PFSK-1 (cell line): ENCODE measurements at regions not wholly inside any gene's neighbourhood (a gene's known extent, or its start where the extent isn't known, plus 50 kb on each side); places are given as distances from the start of the nearest gene placed in this dataset.

ENCODE experiments used
- POLR2AphosphoS5 ChIP-seq: IDR thresholded peaks from 2 replicates; pipeline ENCODE4 v1.6.1; 2012; ENCODE audit warnings: low read depth, mild to moderate bottlenecking, control low read depth, low read length, moderate library complexity
- REST ChIP-seq, 2 experiments: IDR thresholded peaks; 2 replicates each; pipeline versions ENCODE4 v1.6.1 to v1.8.0; 2011 to 2012; ENCODE audit warnings: low read depth in 2 of 2, low read length in 2 of 2, control low read depth in 1 of 2, inconsistent platforms in 1 of 2, mild to moderate bottlenecking in 1 of 2, moderate library complexity in 1 of 2; ENCODE audit not compliant: insufficient read depth in 1 of 2
- SIN3A ChIP-seq: IDR thresholded peaks from 2 replicates; pipeline ENCODE4 v1.6.1; 2012; ENCODE audit warnings: mild to moderate bottlenecking, low read length, moderate library complexity, borderline replicate concordance; ENCODE audit not compliant: insufficient read depth

GRCh38 chr13:106029676-106030290 is 505.7 kb downstream of the EFNB2 start:
- TF ChIP-seq SIN3A = no peak
- no peak for TF ChIP-seq POLR2AphosphoS5
- no peak for TF ChIP-seq REST (IDR thresholded peaks at IDR 0.05; ENCODE audit: insufficient read depth in 1 of 2, low read depth in 2 of 2, low read length in 2 of 2)
